GM12878 (cell line): ENCODE measurements at regions not wholly inside any gene's neighbourhood (a gene's known extent, or its start where the extent isn't known, plus 50 kb on each side); places are given as distances from the start of the nearest gene placed in this dataset.

Source experiments
- ATAC-seq: fragments of 200-7000 bp; cut with Tn5 transposase; 3 replicates; pipeline ENCODE4 v1.9.1; 2020; ENCODE audit warnings: mild to moderate bottlenecking, moderate library complexity
- BruUV-seq: library from RNA; stranded (reverse); fragments of 400-500 nt; replicated peaks from 2 replicates; lab custom pipeline; 2021; lab: Mats Ljungman, UMichigan
- CTCF ChIA-PET: fragments of 300-600 bp; sonication (Branson Sonifier 250); formaldehyde crosslinking; extraction: SDS; loops from one replicate; lab custom pipeline; 2021; ENCODE audit warnings: inconsistent platforms; lab: Yijun Ruan, JAX
- POLR2A ChIA-PET: fragments of 350-600 bp; formaldehyde crosslinking; extraction: SDS; loops from one replicate; lab custom pipeline; 2021; ENCODE audit warnings: inconsistent platforms; lab: Charles Lee
- RAD21 ChIA-PET: fragments of 300-600 bp; sonication (Branson Sonifier 250); formaldehyde crosslinking; loops from one replicate; lab custom pipeline; 2023; ENCODE audit warnings: antibody characterized with exemption; ENCODE audit not compliant: unreplicated experiment; lab: Charles Lee
- SMC1A ChIA-PET: fragments of 300-600 bp; sonication (Branson Sonifier 250); formaldehyde crosslinking; loops from one replicate; lab custom pipeline; 2023; ENCODE audit not compliant: unreplicated experiment, uncharacterized antibody; lab: Charles Lee
- DNase-seq: peaks from one replicate; pipeline ENCODE4 v3.0.0-alpha.2; 2011; ENCODE audit warnings: low read depth, low spot score
- FAIRE-seq: peaks from 3 replicates; lab custom pipeline; 2011; peaks lifted over from hg19 to GRCh38; lab: Jason Lieb, UNC
- H2AFZ ChIP-seq: 2 replicates; pipeline ENCODE4 v1.6.0; 2011; ENCODE audit warnings: low read depth, low read length, control low read depth; ENCODE audit not compliant: control insufficient read depth
- H3K27ac ChIP-seq: 2 replicates; pipeline ENCODE4 v1.5.1; 2011; ENCODE audit warnings: control low read depth; ENCODE audit not compliant: control insufficient read depth, insufficient read depth
- H3K27me3 ChIP-seq, 2 experiments: replicated peaks in 1 of 2; 2 replicates each; pipeline versions ENCODE4 v1.6.0 to v1.6.1; 2011; ENCODE audit warnings: low read length in 1 of 2; ENCODE audit not compliant: control insufficient read depth in 2 of 2, insufficient read depth in 2 of 2
- H3K36me3 ChIP-seq, 2 experiments: 2 replicates each; pipeline ENCODE4 v1.5.1; 2011; ENCODE audit warnings: low read length in 1 of 2; ENCODE audit not compliant: control insufficient read depth in 2 of 2, insufficient read depth in 2 of 2
- H3K4me1 ChIP-seq: 2 replicates; pipeline ENCODE4 v1.6.1; 2011; ENCODE audit warnings: mild to moderate bottlenecking, low read length, moderate library complexity, mixed read lengths; ENCODE audit not compliant: control insufficient read depth, insufficient read depth
- H3K4me2 ChIP-seq: 2 replicates; pipeline ENCODE4 v1.6.0; 2011; ENCODE audit warnings: control low read depth; ENCODE audit not compliant: control insufficient read depth, insufficient read depth
- H3K4me3 ChIP-seq: fragments of 200-600 bp; sonication (generic); 2 replicates; pipeline ENCODE4 v1.5.1; 2016
- H3K79me2 ChIP-seq: 2 replicates; pipeline ENCODE4 v1.6.0; 2011; ENCODE audit warnings: low read length; ENCODE audit not compliant: control insufficient read depth, insufficient read depth
- H3K9ac ChIP-seq: 2 replicates; pipeline ENCODE4 v1.8.0; 2011; ENCODE audit warnings: low read length, control low read depth, mixed read lengths; ENCODE audit not compliant: control insufficient read depth, insufficient read depth
- H3K9me3 ChIP-seq: replicated peaks from 3 replicates; pipeline ENCODE4 v1.5.1; 2011; ENCODE audit warnings: mild to moderate bottlenecking, low read length; ENCODE audit not compliant: control insufficient read depth, insufficient read depth
- H4K20me1 ChIP-seq: 2 replicates; pipeline ENCODE4 v1.6.0; 2011; ENCODE audit not compliant: control insufficient read depth, insufficient read depth
- CHD4 ChIP-seq: fragments of 200-600 bp; sonication (generic); IDR thresholded peaks from 2 replicates; pipeline ENCODE4 v1.6.1; 2016; ENCODE audit warnings: mild to moderate bottlenecking
- MYC ChIP-seq: IDR thresholded peaks from 2 replicates; pipeline ENCODE4 v1.6.1; 2011; ENCODE audit warnings: mild to moderate bottlenecking, low read length, moderate library complexity, inconsistent platforms; ENCODE audit not compliant: insufficient read depth, insufficient replicate concordance, insufficient read length, severe bottlenecking
- RAD21 ChIP-seq: IDR thresholded peaks from 2 replicates; pipeline ENCODE4 v1.6.1; 2011; ENCODE audit warnings: mild to moderate bottlenecking, low read depth, low read length, moderate library complexity; ENCODE audit not compliant: insufficient read depth
- SMARCA5 ChIP-seq: fragments of 450-650 bp; IDR thresholded peaks from 2 replicates; pipeline ENCODE4 v1.6.1; 2017; ENCODE audit warnings: mild to moderate bottlenecking
- SMC3 ChIP-seq: IDR thresholded peaks from 2 replicates; pipeline ENCODE4 v1.6.1; 2011; ENCODE audit warnings: low read length, improper control_type of control experiment, borderline replicate concordance
- ZNF24 ChIP-seq: fragments of 450-650 bp; IDR thresholded peaks from 2 replicates; pipeline ENCODE4 v1.6.1; 2017; ENCODE audit warnings: antibody characterized with exemption, mild to moderate bottlenecking
- WGBS: methylation state at CpG from one replicate; pipeline ENCODE4 v1.1.6; 2016; ENCODE audit warnings: low lambda C conversion rate; ENCODE audit not compliant: insufficient replicate concordance, insufficient coverage; ENCODE audit errors: missing lambda C conversion rate; 5-methylcytosine and 5-hydroxymethylcytosine counted together
- in situ Hi-C: fragments of 300-500 bp; cut with MboI; formaldehyde crosslinking; loops from 9 replicates; pipeline ENCODE4 v1.14.3; 2018; ENCODE audit warnings: mixed read lengths
- intact Hi-C: fragments of 100-400 bp; cut with micrococcal nuclease; formaldehyde crosslinking; loops from one replicate; pipeline ENCODE4 v1.14.2; 2022; ENCODE audit not compliant: unreplicated experiment
- TF ChIP-seq, protein P1 (sequence below), 3 experiments: IDR thresholded peaks in 2 of 3; conservative IDR thresholded peaks in 1 of 3; 2 replicates each; pipeline ENCODE4 v1.5.1; 2011; ENCODE audit warnings: low read depth in 3 of 3, low read length in 3 of 3, mild to moderate bottlenecking in 3 of 3, control low read depth in 2 of 3, moderate library complexity in 2 of 3, inconsistent platforms in 1 of 3, mixed read lengths in 1 of 3; ENCODE audit not compliant: control insufficient read depth in 2 of 3, insufficient read depth in 1 of 3; ENCODE audit errors: extremely low read depth in 1 of 3
- TF ChIP-seq, protein P2 (sequence below): fragments of 450-650 bp; IDR thresholded peaks from 2 replicates; pipeline ENCODE4 v1.6.1; 2016; ENCODE audit warnings: mild to moderate bottlenecking
- TF ChIP-seq, protein P3 (sequence below): IDR thresholded peaks from 2 replicates; pipeline ENCODE4 v1.6.1; 2012; ENCODE audit warnings: low read length, inconsistent platforms

DNA sequence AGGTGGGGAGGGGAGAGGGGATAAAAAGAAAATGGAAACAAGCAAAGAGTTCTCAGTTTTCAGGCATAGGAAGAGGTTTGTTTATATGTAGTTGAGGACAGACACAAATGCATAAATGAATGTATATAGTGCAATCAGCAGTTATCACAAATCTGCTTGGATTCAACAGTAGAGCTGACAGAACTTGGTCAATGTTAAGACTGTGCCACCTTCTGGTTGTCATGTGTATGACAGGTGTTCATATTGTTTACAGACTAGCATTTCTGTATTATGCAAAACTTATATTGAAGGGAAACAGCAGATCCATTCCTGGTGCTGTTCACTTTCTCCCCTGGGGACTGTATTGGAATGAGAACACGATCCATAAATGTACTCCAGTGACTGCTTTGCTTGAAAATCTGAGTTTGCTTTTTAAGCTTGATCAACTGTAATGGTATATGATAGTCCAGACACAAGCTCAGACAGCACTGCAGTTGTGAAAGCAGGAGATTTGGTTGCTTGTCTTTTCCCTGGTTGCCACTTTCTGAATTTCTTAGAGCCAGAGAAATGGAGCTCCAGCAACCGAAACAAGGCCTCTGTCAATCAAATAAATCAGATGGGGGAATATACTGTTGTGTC, 319.5 kb upstream of the OBI1 start:
- TF ChIP-seq SMARCA5 (peak; percentile 54; the same call in 1 of the 2 replicates), SMC3 (peak; percentile 84), RAD21 (peak; percentile 83), ZNF24 (0 out of 2 replicates have a peak, but pooled peaks have one; percentile 31), MYC (no peak), CHD4 (no peak)
- TF ChIP-seq, protein P1, sequence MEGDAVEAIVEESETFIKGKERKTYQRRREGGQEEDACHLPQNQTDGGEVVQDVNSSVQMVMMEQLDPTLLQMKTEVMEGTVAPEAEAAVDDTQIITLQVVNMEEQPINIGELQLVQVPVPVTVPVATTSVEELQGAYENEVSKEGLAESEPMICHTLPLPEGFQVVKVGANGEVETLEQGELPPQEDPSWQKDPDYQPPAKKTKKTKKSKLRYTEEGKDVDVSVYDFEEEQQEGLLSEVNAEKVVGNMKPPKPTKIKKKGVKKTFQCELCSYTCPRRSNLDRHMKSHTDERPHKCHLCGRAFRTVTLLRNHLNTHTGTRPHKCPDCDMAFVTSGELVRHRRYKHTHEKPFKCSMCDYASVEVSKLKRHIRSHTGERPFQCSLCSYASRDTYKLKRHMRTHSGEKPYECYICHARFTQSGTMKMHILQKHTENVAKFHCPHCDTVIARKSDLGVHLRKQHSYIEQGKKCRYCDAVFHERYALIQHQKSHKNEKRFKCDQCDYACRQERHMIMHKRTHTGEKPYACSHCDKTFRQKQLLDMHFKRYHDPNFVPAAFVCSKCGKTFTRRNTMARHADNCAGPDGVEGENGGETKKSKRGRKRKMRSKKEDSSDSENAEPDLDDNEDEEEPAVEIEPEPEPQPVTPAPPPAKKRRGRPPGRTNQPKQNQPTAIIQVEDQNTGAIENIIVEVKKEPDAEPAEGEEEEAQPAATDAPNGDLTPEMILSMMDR (IDR thresholded peaks at IDR 0.05 in 2 of 3, conservative IDR thresholded peaks at IDR 0.05 in 1 of 3; ENCODE audit: control insufficient read depth in 2 of 3, extremely low read depth in 1 of 3, insufficient read depth in 1 of 3, low read depth in 3 of 3, low read length in 3 of 3) = peak; percentile 66 to 77 (median 74); a peak in 5 of 6 replicates
- TF ChIP-seq, protein P2, sequence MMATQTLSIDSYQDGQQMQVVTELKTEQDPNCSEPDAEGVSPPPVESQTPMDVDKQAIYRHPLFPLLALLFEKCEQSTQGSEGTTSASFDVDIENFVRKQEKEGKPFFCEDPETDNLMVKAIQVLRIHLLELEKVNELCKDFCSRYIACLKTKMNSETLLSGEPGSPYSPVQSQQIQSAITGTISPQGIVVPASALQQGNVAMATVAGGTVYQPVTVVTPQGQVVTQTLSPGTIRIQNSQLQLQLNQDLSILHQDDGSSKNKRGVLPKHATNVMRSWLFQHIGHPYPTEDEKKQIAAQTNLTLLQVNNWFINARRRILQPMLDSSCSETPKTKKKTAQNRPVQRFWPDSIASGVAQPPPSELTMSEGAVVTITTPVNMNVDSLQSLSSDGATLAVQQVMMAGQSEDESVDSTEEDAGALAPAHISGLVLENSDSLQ = 0 out of 2 replicates have a peak, but pooled peaks have one; percentile 13
- TF ChIP-seq, protein P3, sequence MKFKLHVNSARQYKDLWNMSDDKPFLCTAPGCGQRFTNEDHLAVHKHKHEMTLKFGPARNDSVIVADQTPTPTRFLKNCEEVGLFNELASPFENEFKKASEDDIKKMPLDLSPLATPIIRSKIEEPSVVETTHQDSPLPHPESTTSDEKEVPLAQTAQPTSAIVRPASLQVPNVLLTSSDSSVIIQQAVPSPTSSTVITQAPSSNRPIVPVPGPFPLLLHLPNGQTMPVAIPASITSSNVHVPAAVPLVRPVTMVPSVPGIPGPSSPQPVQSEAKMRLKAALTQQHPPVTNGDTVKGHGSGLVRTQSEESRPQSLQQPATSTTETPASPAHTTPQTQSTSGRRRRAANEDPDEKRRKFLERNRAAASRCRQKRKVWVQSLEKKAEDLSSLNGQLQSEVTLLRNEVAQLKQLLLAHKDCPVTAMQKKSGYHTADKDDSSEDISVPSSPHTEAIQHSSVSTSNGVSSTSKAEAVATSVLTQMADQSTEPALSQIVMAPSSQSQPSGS = no peak
- TF ChIP-seq, all 136 proteins: peak for 6
- Histone ChIP-seq H3K9ac (no peak overlapping the region), H3K4me1 (no peaks in the 10 kb centered on the region), H4K20me1 (no peaks in the 10 kb centered on the region), H3K4me3 (no peak overlapping the region), H2AFZ (no peak overlapping the region), H3K4me2 (no peak overlapping the region), H3K79me2 (no peaks in the 10 kb centered on the region), H3K36me3 (no peaks in the 10 kb centered on the region), H3K27ac (no peak overlapping the region), H3K27me3 (no peaks in the 10 kb centered on the region; a peak in 1 of 4 replicates), H3K9me3 (no peaks in the 10 kb centered on the region)
- DNase-seq (peak; percentile 24), ATAC-seq (peak; percentile 92), FAIRE-seq (peak; percentile 87)
- intact Hi-C loops (loop anchor here (1.0 to 5.0 kb wide), 5 partner anchors 78 to 841 kb away; no protein-coding TSS in a partner anchor), in situ Hi-C loops (loop anchor here (5.0 to 10.0 kb wide), 2 partner anchors 734 to 836 kb away; no protein-coding TSS in a partner anchor)
- ChIA-PET RAD21 (interaction anchor here (0.5 to 3.3 kb wide), 29 partner anchors 9 to 848 kb away, joined by 3 to 42 read pairs (median 5); no protein-coding TSS in a partner anchor), CTCF (interaction anchor here (0.6 to 3.2 kb wide), 67 partner anchors 8 to 1264 kb away, joined by 3 to 50 read pairs (median 4); no protein-coding TSS in a partner anchor), SMC1A (interaction anchor here (0.6 to 3.3 kb wide), 47 partner anchors 8 to 1279 kb away, joined by 3 to 40 read pairs (median 4); partner anchors contain the start of gene POU4F1), POLR2A (interaction anchor here (0.9 kb wide), 1 partner anchor 16 kb away, joined by 4 read pairs; no protein-coding TSS in a partner anchor)
- BruUV-seq = no TSS peak
- WGBS = 0% methylated on average over 2 of the region's 2 CpGs
